ENCODE measurements at regions not wholly inside any gene's neighbourhood (a gene's known extent, or its start where the extent isn't known, plus 50 kb on each side); places are given as distances from the start of the nearest gene placed in this dataset.

- 17 to 74% methylated on average over 1 to 3 of the region's 3 CpGs for WGBS, 2 experiments (ENCODE audit: insufficient coverage in 1 of 2, insufficient read length in 1 of 2)
Measured at GRCh38 chr5:105475401-105475800, 1912.8 kb upstream of the NUDT12 start.

GRCh38 chr5:105462377-105462776 lies 1899.8 kb upstream of the NUDT12 start:
- H3K27ac Mint-ChIP-seq, result no peak overlapping the region
- Histone ChIP-seq H3K27me3 (ENCODE audit: control insufficient read depth, insufficient read depth, low read length, poor library complexity, severe bottlenecking) (no peaks in the 10 kb centered on the region), H3K4me1 (ENCODE audit: control insufficient read depth, insufficient read depth, low read length) (no peaks in the 10 kb centered on the region), H3K9ac (ENCODE audit: extremely low read depth, low read length, poor library complexity, severe bottlenecking) (no peak overlapping the region), H3K4me3 (ENCODE audit: low read length) (no peak overlapping the region), H3K9me3 (ENCODE audit: control insufficient read depth, low read length) (peaks cover 22% of the 10 kb centered on the region), H3K36me3 (ENCODE audit: control insufficient read depth, insufficient read depth, low read length) (no peaks in the 10 kb centered on the region), H3K27ac (ENCODE audit: low read depth, low read length) (no peak overlapping the region)
- H3K27me3 Mint-ChIP-seq (ENCODE audit: insufficient read depth), result no peaks in the 10 kb centered on the region
- H3K4me1 Mint-ChIP-seq, result no peaks in the 10 kb centered on the region
- 92 to 100% methylated on average over 3 of the region's 3 CpGs for WGBS, 2 experiments (ENCODE audit: insufficient coverage in 1 of 2, insufficient read length in 1 of 2)
- no peak for TF ChIP-seq CTCF (conservative IDR thresholded peaks at IDR 0.05)
- no peak overlapping the region for H3K4me3 Mint-ChIP-seq
- no peak for DNase-seq
- peaks cover 31% of the 10 kb centered on the region for H3K9me3 Mint-ChIP-seq
- peaks cover 9% of the 10 kb centered on the region for H3K36me3 Mint-ChIP-seq (ENCODE audit: low read depth)

More at GRCh38 chr5:105475401-105475800, 1912.8 kb upstream of the NUDT12 start:
- Mint-ChIP-seq H3K27me3 (ENCODE audit: insufficient read depth) (no peaks in the 10 kb centered on the region), H3K27ac (no peak overlapping the region), H3K4me3 (no peak overlapping the region), H3K9me3 (peaks cover 1% of the 10 kb centered on the region), H3K36me3 (ENCODE audit: low read depth) (no peaks in the 10 kb centered on the region), H3K4me1 (no peaks in the 10 kb centered on the region)
- no peak overlapping the region for H3K9ac ChIP-seq (ENCODE audit: extremely low read depth, low read length, poor library complexity, severe bottlenecking)
- no peaks in the 10 kb centered on the region for H3K4me1 ChIP-seq (ENCODE audit: control insufficient read depth, insufficient read depth, low read length)
- DNase-seq, result no peak
- H3K36me3 ChIP-seq (ENCODE audit: control insufficient read depth, insufficient read depth, low read length), result no peaks in the 10 kb centered on the region
- no peak overlapping the region for H3K27ac ChIP-seq (ENCODE audit: low read depth, low read length)
- no peak overlapping the region for H3K4me3 ChIP-seq (ENCODE audit: low read length)
- no peak for TF ChIP-seq CTCF (conservative IDR thresholded peaks at IDR 0.05)
- peaks cover 5% of the 10 kb centered on the region for H3K9me3 ChIP-seq (ENCODE audit: control insufficient read depth, low read length)
- no peaks in the 10 kb centered on the region for H3K27me3 ChIP-seq (ENCODE audit: control insufficient read depth, insufficient read depth, low read length, poor library complexity, severe bottlenecking)

GRCh38 chr5:105460721-105461120 lies 1898.1 kb upstream of the NUDT12 start:
- Mint-ChIP-seq H3K9me3 (peaks cover 31% of the 10 kb centered on the region), H3K27ac (no peak overlapping the region), H3K36me3 (ENCODE audit: low read depth) (peaks cover 9% of the 10 kb centered on the region), H3K4me3 (no peak overlapping the region), H3K4me1 (no peaks in the 10 kb centered on the region), H3K27me3 (ENCODE audit: insufficient read depth) (no peaks in the 10 kb centered on the region)
- H3K4me3 ChIP-seq (ENCODE audit: low read length), result no peak overlapping the region
- H3K9ac ChIP-seq (ENCODE audit: extremely low read depth, low read length, poor library complexity, severe bottlenecking), result no peak overlapping the region
- H3K27me3 ChIP-seq (ENCODE audit: control insufficient read depth, insufficient read depth, low read length, poor library complexity, severe bottlenecking), result no peaks in the 10 kb centered on the region
- no peaks in the 10 kb centered on the region for H3K4me1 ChIP-seq (ENCODE audit: control insufficient read depth, insufficient read depth, low read length)
- H3K36me3 ChIP-seq (ENCODE audit: control insufficient read depth, insufficient read depth, low read length), result no peaks in the 10 kb centered on the region
- WGBS, 2 experiments (ENCODE audit: insufficient coverage in 1 of 2, insufficient read length in 1 of 2), result 95 to 100% methylated on average over 3 to 4 of the region's 4 CpGs
- H3K27ac ChIP-seq (ENCODE audit: low read depth, low read length), result no peak overlapping the region
- H3K9me3 ChIP-seq (ENCODE audit: control insufficient read depth, low read length), result peaks cover 22% of the 10 kb centered on the region
- no peak for DNase-seq
- no peak for TF ChIP-seq CTCF (conservative IDR thresholded peaks at IDR 0.05)

All from endodermal cell (in vitro differentiated cells).